Heart left ventricle (tissue), 16 donors: ENCODE measurements at regions not wholly inside any gene's neighbourhood (a gene's known extent, or its start where the extent isn't known, plus 50 kb on each side); places are given as distances from the start of the nearest gene placed in this dataset.

Experiments
- ATAC-seq, 4 donors: fragments of 200-7000 bp; cut with Tn5 transposase; one replicate each; pipeline ENCODE4 v1.9.1; 2020 to 2022; ENCODE audit warnings: moderate library complexity in 4 of 4, mild to moderate bottlenecking in 3 of 4, moderate number of reproducible peaks in 1 of 4
- DNase-seq, 5 donors: peaks; one replicate each; pipeline ENCODE4 v3.0.0-alpha.2; 2020
- H3K27ac ChIP-seq, 12 donors: fragments of 200-600 bp; sonication (generic) in 4 of 12; one replicate each; pipeline versions ENCODE4 v1.5.0 to v1.8.0; 2016 to 2022; ENCODE audit warnings: mild to moderate bottlenecking in 2 of 12
- H3K27me3 ChIP-seq, 9 donors: fragments of 200-600 bp; sonication (generic) in 2 of 9; one replicate each; pipeline versions ENCODE4 v1.5.1 to v1.8.0; 2016 to 2022; ENCODE audit warnings: mild to moderate bottlenecking in 3 of 9
- H3K36me3 ChIP-seq, 9 donors: fragments of 200-600 bp; sonication (generic) in 2 of 9; one replicate each; pipeline versions ENCODE4 v1.5.0 to v1.8.0; 2018 to 2022; ENCODE audit warnings: mild to moderate bottlenecking in 2 of 9
- H3K4me1 ChIP-seq, 12 donors: fragments of 200-600 bp; sonication (generic) in 4 of 12; one replicate each; pipeline versions ENCODE4 v1.5.0 to v1.8.0; 2016 to 2022; ENCODE audit warnings: mild to moderate bottlenecking in 3 of 12
- H3K4me3 ChIP-seq, 12 donors: fragments of 200-600 bp; sonication (generic) in 4 of 12; one replicate each; pipeline versions ENCODE4 v1.5.0 to v1.8.0; 2017 to 2022; ENCODE audit warnings: mild to moderate bottlenecking in 9 of 12, moderate library complexity in 4 of 12
- H3K9me3 ChIP-seq, 12 donors: fragments of 200-600 bp; sonication (generic) in 4 of 12; one replicate each; pipeline versions ENCODE4 v1.5.0 to v1.8.0; 2016 to 2022; ENCODE audit warnings: mild to moderate bottlenecking in 1 of 12
- POLR2A ChIP-seq, 2 donors: fragments of 450-650 bp; IDR thresholded peaks; one replicate each; pipeline ENCODE4 v1.6.1; 2017; ENCODE audit warnings: antibody characterized with exemption in 2 of 2, mild to moderate bottlenecking in 2 of 2, moderate library complexity in 2 of 2
- WGBS, 4 donors: extraction: QIAGEN DNeasy Blood & Tissue Kit in 2 of 4; methylation state at CpG; one replicate each; pipeline versions ENCODE4 v1.1.5 to v1.1.7; 2013 to 2018; 5-methylcytosine and 5-hydroxymethylcytosine counted together
- intact Hi-C, 10 donors: fragments of 100-400 bp; cut with DNase I; formaldehyde crosslinking; loops; one replicate each; pipeline versions ENCODE4 v1.11.1 to v1.14.2; 2022
- TF ChIP-seq, protein P1 (sequence below), 12 donors: fragments of 200-600 bp; sonication (generic) in 4 of 12; IDR thresholded peaks; one replicate each; pipeline versions ENCODE4 v1.5.0 to v1.8.0; 2018 to 2022; ENCODE audit warnings: antibody characterized with exemption in 12 of 12, mild to moderate bottlenecking in 5 of 12
- donor health status: ischemic (EF 13 %, LVEDD 7.1; RV severe dilation, severe dysfunction).
- donor health status: healthy with polysubstance abuse.
- donor health status: DM: no; HTN: yes; CAD: no.
- donor health status: DM: no; HTN: no; CAD: no.
- donor health status: ischemic (EF 25% LVEDD 6.9; RV normal size, moderate dysfunction).
- donor health status: ischemic (EF 25% LVEDD 5.7; RV mildly dilated, moderate dysfunction).
- donor health status: healthy.
- donor health status: DM: yes; HTN: yes; CAD: no.
- donor health status: ischemic (EF 35%, LVEDD 5.7; RV mildly dilated, moderate dysfunction).
- donor health status: nonischemic (EF 11% LVEDD 7.7; RV severe dilation, severe dysfunction).
- donor health status: DM: yes; HTN: yes; CAD: no.
- donor health status: PGD.
- donor health status: ischemic (EF 29% LVEDD 5.4; RV normal size, mild dysfunction).
- donor health status: nonischemic (EF 23%, LVEDD 6.1; RV moderate dilation, normal function).

DNA sequence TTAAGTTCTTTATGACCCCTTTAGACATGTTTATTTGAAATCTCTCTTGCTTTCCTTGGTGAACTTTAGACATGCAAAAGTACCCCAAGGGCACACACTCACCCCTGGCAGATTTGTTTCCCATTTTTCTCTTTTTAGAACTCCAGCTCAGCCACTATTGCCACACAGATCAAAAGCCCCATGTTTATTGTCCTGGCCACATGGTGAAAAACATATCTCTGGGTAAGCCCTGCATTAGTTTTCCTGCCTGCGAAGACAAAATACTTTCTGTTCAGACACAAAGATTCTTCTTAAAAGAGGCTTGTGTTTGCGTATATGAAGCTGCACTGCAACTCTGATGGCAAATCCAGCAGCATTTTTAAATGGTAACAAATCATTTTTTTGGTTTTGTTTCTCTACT is 200.0 kb downstream of the POLR1F start:
- DNase-seq, result no peak
- intact Hi-C loops, result no loop called here
- Histone ChIP-seq H3K36me3 (no peaks in the 10 kb centered on the region), H3K4me1 (no peaks in the 10 kb centered on the region), H3K27ac (no peak overlapping the region), H3K9me3 (peaks cover 0 to 4% (median 0%) of the 10 kb centered on the region in 12 donors), H3K27me3 (no peaks in the 10 kb centered on the region), H3K4me3 (no peak overlapping the region)
- 87 to 93% (median 90%) methylated on average over 2 of the region's 2 CpGs for WGBS, 4 donors
- TF ChIP-seq POLR2A (IDR thresholded peaks at IDR 0.05), result no peak
- TF ChIP-seq, protein P1, sequence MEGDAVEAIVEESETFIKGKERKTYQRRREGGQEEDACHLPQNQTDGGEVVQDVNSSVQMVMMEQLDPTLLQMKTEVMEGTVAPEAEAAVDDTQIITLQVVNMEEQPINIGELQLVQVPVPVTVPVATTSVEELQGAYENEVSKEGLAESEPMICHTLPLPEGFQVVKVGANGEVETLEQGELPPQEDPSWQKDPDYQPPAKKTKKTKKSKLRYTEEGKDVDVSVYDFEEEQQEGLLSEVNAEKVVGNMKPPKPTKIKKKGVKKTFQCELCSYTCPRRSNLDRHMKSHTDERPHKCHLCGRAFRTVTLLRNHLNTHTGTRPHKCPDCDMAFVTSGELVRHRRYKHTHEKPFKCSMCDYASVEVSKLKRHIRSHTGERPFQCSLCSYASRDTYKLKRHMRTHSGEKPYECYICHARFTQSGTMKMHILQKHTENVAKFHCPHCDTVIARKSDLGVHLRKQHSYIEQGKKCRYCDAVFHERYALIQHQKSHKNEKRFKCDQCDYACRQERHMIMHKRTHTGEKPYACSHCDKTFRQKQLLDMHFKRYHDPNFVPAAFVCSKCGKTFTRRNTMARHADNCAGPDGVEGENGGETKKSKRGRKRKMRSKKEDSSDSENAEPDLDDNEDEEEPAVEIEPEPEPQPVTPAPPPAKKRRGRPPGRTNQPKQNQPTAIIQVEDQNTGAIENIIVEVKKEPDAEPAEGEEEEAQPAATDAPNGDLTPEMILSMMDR (IDR thresholded peaks at IDR 0.05), result no peak
- no peak for ATAC-seq

DNA sequence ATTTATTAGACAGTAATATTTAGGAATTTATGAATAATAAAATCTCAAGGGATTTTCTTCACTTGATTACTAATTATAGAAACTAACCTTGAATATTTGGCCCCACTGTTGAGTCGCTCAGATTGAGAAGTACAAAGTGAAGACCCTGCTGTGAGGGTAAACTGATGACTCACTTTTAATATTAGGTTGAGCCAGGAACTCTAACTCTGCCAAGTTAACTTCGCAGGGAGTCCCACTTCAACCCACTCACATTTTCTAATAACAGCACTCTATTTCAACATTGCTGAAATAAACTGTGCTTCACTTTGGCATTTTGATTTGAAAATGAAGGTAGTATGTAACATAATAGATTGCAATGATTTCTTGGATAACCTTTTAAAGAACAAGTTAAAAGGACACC is 200.7 kb downstream of the POLR1F start:
- 54 to 70% (median 66%) methylated on average over 2 of the region's 2 CpGs for WGBS, 4 donors
- no peaks in the 10 kb centered on the region for H3K9me3 ChIP-seq
- no peaks in the 10 kb centered on the region for H3K4me1 ChIP-seq
- H3K4me3 ChIP-seq, result no peak overlapping the region
- TF ChIP-seq POLR2A (IDR thresholded peaks at IDR 0.05), result no peak
- TF ChIP-seq, protein P1 (IDR thresholded peaks at IDR 0.05), result no peak
- H3K27ac ChIP-seq, result no peak overlapping the region
- H3K27me3 ChIP-seq, result no peaks in the 10 kb centered on the region
- DNase-seq, result no peak
- intact Hi-C loops, result no loop called here
- ATAC-seq, result no peak
- H3K36me3 ChIP-seq, result no peaks in the 10 kb centered on the region

DNA sequence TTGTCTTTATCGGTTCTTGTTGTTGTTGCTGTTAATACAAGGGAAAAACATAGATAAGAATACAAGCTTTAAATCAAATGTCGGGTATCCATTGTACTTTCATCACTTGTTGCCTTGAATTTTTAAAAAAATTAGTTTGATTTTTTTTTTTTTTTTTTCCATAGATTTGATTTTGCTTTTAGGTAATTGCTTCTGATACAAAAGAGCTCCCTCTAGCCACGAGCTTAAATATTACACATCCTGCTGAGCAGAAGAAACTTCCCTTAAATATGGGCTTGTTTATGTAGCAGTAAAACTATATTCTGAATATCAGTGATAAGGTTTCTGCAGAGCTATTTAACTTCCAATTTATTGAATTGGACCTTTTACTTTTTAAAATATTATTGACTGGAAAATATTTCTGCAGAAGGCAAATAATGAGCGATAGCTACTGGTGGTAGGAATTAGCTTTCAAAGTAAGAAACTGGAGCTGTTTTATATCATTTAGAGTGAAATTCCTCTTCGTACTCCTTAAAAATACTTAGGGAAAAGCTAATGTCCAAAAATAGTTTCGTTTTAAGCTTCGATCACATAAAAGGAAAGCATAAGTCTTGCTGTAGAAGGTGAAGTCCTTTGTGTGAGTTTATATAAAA is 216.9 kb downstream of the POLR1F start:
- H3K27ac ChIP-seq, result no peak overlapping the region
- TF ChIP-seq POLR2A (IDR thresholded peaks at IDR 0.05), result no peak
- TF ChIP-seq, protein P1 (IDR thresholded peaks at IDR 0.05), result peak; percentile 13 to 55 (median 32)
- H3K27me3 ChIP-seq, result no peaks in the 10 kb centered on the region
- H3K36me3 ChIP-seq, result no peaks in the 10 kb centered on the region
- H3K4me1 ChIP-seq, result no peaks in the 10 kb centered on the region
- intact Hi-C loops, result no loop called here
- H3K4me3 ChIP-seq, result no peak overlapping the region
- no peak for ATAC-seq
- no peak for DNase-seq
- 56 to 61% (median 59%) methylated on average over 7 of the region's 7 CpGs for WGBS, 4 donors
- peaks cover 0 to 5% (median 0%) of the 10 kb centered on the region in 12 donors for H3K9me3 ChIP-seq

DNA sequence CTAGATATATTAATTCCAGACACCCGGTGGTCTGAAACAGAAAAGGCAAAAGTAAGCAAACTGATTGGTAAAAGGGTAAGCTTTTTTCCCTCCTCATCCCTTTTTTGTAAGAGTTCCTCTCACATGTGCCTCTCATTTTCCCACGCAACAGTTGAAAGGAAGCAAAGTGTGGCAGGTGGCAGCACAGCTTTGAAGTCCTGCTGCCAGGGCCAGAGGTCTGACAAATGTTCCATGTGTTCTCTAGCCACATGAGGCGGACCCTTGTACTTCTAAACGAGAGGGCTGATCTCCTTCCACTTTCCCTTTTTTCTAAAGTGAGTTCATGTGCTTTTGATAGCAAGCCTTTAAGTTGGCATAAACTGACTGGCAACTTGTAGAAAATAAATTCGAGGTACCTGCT is 217.5 kb downstream of the POLR1F start:
- intact Hi-C loops, result no loop called here
- Histone ChIP-seq H3K4me1 (no peaks in the 10 kb centered on the region), H3K27ac (no peak overlapping the region), H3K27me3 (no peaks in the 10 kb centered on the region), H3K4me3 (no peak overlapping the region), H3K9me3 (peaks cover 0 to 7% (median 0%) of the 10 kb centered on the region in 12 donors), H3K36me3 (no peaks in the 10 kb centered on the region)
- DNase-seq (no peak), ATAC-seq (no peak)
- TF ChIP-seq POLR2A (IDR thresholded peaks at IDR 0.05), result no peak
- TF ChIP-seq, protein P1 (IDR thresholded peaks at IDR 0.05), result no peak
- 75 to 78% (median 75%) methylated on average over 5 of the region's 5 CpGs for WGBS, 4 donors
